DMS 273 (cell line): ENCODE measurements at regions not wholly inside any gene's neighbourhood (a gene's known extent, or its start where the extent isn't known, plus 50 kb on each side); places are given as distances from the start of the nearest gene placed in this dataset.

Source experiments
- DNase-seq: peaks from one replicate; lab custom pipeline; 2025; ENCODE audit not compliant: unreplicated experiment; lab: John Stamatoyannopoulos, UW

DNA sequence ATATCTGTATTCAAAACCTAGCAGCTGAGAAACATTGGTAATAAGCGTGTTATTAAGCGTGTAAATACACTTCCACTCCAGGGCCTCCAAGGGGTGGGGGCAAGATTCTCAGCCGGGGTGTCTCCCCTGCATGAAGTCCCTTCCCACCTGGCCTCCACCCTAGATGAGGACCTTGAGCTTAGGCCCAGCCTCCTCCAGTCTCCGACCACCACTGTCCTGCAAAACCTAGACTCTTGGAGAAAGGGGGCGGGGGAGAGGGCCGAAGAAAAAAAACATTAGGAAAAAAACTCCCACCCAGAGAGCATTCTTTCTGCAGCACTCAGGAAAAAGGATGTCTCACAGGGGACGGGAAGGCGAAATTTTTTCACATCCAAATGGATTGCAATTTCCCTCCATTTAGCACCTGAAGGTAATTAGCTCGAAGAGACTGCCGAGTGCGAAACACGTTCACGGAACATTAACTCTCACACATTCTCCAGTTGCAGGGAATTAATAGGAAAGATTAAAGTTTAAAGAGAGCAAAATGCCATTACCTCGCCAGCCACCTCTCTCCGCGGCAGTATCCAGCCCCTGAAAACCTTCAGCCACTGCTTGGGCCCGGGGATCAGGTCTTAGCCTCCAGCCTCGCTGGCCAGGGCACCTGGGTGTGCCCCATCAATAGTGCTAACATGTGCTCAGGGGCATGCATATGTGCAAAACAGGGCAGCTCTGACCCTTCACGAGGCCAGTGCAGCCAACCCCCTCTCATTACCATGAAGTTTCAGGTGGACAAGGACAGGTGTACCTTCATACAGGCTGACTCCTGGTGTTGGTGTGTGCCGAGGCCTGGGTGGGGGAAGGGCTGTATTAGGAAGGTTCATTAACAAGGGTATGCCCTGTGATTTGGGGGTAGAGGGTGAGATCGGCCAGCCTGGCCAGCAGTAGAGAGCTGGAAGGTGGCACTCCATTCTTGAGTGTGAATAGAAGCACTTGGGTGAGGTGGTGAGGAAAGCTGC, 77.2 kb downstream of the HIF1AN start:
- DNase-seq, result no peak

DNA sequence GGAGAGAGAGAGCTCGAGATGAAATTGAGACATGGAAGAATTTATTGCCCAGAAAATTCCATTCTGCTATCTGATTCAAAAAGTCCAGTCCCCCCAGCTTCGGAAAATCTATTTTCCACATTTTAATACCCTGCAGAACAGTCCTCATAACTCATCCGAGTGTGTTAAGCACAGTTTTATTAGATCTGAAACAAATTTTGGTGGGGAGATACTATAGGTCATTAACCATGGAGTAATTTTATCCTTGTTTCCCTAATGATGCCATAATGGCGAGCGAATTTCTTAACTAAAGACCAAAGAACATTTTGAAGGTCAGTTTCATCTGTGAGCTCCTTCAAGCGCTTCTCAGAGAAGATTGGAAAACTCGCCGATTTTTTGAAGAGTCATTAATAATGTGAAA, 78.1 kb downstream of the HIF1AN start:
- no peak for DNase-seq

DNA sequence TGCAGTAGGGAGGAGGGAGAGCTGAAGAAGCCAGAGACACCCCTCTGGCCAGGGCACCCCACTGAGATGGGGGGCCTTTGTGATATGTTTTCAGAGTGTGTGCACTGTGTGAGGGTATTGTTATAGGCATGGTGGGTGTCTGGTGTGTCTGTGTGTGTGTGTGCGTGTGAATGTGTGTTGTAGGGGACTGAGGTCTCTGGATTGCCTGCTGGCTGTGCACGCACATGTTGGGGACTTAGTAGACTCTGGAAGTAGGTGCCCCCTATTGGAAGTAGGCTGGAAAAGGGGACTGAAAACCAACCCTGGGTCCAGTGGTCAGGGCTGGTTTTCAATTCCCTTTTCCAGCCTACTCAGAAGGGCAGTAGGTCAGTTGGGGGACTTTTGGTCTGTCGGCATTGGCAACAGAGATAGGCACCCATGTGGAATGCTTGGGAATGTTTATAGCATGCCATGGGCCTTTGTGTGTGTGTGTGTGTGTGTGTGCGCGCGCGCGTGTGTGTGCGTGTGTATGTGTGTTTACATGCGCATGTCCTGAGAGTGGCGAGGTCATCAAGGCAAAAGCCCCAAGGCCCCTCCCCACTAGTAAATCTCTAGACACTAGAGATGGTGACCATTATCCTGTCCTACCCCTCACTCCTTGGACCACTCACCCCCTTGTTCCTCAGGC, 78.8 kb downstream of the HIF1AN start:
- DNase-seq, result no peak

DNA sequence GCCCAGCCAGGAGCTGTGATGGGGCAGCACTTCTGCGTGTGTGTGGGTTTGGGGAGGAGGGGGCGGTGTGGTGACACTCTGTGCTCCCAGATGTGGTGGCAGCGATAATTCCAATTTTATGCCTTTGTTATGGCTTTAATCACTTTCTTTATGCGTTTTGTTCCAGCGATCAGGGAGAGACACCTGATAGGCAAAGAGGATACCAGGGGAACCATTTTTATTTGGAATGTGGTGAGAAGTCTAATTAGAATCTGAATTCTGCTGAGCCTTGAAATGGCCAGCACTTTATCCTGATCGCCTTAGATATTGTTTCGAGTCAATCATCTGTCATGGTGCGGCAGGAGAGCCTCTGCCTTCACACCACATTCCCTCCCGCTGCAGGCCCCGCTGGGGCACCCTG, 79.5 kb downstream of the HIF1AN start:
- no peak for DNase-seq

DNA sequence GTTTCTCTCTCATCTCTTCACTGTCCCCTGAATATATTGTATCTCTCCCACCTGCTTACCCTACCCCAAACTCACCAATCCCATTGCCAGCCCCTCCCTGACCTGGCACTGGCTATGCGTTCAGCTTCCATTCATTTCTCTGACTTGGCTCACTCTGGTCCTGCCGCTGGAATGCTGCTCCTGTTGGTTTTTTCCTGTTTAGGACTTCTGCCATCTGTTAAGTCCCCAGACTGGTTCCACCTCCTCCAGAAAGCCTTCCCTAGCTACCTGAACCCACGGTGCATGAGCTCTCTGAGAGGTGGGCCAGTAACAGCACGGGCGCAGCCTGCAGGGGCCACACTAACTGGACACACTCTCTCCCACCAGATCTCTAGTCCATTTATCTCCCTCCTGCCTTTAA, 80.2 kb downstream of the HIF1AN start:
- DNase-seq, result no peak

DNA sequence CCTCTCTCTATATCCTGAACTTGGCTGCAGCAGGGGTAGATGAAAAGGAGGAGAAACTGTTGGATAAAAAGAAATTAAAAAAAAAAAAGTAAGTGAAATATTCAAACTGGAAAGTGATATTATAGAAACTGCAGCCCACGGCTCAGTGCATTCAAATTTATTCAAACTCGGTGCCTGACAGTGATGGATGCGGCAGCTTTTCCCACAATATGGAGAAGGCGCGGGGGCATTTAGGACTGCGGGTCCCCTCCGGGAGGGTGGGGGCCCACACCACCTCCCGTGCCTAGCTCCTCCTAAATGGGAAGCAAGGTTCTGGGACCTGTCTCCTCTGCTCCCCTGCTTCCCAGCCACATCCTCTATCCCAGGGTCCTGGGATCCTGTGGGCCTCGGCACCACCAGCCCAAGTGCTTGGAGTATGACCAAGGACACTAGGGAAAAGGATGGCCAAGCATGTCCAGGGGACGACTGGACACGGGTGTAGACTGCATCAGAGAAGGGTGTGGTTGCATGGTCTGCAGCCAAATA, 82.4 kb downstream of the HIF1AN start:
- DNase-seq, result no peak

DNA sequence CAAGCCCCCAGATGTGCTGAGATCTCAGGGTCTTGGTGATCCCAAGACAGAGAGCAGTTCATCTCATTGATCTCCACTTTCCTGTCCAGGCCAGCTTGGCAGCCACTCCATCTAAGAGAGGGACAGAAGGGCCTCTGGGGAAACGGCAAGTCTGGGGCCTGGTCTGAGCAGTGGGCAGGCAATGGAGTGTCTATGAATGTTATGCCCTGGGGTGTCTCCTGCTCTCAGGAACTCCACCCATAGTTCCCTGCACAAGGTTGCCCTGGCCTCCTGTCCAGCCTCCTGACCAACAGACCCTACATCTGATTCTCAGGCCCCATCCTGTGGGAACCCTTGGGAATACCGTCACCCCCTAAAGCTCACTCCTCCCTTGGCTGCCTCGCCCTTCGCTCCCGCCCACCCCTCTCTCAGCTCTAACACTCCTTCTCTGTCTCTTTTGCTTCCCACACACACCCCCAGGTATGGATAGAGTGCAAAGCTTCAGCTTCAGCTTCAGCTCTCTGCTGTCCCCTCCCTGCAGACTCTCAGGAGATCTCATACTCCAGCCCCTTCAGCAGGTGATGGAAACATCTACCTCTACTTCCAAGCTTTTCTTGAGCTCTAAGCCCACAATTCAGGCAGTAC, 83.0 kb downstream of the HIF1AN start:
- DNase-seq, result no peak

DNA sequence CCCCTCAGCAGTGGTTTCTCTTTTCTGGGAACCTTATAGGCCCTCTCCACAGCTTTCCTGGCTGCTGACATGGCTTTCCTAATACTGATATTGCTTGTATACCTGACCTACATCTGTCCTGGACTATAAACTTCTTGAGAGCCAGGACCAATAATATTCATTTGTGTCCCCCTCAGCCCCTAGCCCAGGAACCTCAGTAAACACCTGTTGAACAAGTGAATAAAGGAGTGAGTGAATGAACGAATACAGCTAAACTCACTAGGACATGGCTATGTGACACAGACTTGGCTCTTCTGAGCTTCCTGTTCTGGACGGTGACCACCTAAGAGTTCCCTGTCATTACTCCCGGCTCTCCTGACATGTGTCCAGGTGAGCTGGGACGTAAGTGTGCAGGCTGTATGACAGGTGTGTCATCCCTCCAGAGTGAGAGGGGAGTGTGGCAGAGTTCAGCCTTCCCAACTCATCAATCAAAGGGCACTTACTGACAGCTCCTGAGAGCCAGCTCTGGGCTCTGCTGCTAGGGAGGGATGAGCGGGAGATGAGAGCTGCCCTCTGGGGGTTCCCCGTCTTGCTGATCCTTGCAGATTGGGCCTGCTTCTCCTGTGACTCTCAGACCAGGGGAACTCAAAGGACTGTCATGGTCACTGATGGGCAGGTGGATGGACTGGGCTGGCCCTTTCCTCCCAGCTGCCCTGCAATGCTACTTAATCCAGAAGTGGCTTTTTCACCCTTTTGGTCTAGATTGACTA, 84.5 kb downstream of the HIF1AN start:
- DNase-seq, result no peak

DNA sequence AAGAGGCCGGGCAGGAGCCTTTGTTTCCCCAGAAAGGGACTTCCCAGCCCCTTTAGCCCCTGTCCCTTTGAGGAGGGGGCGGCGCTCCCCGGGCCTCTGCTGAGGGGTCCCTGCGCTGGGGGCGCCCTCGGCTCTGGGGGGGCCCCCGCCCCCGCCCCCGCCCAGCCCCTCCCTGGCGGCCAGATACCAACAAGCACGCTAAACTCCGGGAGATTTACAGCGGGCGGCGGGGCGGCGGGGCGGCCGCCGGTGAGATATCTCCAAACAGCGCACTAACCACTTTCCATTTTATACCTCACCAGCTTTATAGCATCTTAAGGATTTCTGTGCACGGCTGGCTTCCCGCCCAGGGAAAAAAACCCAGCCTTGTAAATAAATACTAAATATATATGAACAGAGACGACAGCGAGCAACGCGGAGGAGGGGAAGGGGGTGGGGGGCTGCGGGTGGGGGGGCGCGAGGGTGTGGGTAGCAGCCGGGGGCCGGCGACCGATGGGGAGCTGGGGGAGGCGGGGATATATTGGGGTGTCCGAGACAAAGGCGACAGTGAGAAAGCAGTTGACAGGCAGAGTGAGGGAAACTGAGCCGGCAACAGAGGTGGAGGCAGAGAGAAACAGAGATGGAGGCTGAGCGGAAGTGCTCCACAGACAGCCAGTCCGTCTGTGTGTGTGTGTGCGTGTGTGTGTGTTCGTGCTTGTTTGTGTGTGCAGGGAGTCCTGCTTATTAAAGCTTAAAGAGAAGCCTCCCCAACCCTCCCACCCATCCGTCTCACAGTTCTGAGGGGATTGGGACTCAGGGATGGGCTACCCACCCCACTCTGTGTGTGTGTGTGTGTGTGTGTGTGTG, 85.8 kb downstream of the HIF1AN start:
- DNase-seq, result no peak

DNA sequence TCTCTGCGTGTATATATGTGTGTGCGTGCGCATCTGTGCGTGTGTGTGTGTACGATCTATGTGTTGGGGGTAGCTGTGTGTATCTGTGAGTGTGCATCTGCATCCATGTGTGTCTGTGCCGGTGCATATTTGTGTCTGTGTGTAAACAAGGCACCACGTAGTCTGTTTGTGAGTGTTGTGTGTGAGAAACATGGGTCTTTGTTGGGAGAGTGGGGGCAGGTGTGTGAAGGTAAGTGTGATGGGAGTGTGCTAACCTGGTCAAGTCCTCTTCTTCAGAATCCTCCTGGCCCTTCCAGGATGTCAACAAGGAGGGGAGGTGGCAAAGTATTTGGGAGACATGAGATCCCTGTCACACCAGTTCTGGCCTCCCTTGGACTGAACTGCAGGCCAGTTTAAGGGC, 87.2 kb downstream of the HIF1AN start:
- DNase-seq, result no peak

DNA sequence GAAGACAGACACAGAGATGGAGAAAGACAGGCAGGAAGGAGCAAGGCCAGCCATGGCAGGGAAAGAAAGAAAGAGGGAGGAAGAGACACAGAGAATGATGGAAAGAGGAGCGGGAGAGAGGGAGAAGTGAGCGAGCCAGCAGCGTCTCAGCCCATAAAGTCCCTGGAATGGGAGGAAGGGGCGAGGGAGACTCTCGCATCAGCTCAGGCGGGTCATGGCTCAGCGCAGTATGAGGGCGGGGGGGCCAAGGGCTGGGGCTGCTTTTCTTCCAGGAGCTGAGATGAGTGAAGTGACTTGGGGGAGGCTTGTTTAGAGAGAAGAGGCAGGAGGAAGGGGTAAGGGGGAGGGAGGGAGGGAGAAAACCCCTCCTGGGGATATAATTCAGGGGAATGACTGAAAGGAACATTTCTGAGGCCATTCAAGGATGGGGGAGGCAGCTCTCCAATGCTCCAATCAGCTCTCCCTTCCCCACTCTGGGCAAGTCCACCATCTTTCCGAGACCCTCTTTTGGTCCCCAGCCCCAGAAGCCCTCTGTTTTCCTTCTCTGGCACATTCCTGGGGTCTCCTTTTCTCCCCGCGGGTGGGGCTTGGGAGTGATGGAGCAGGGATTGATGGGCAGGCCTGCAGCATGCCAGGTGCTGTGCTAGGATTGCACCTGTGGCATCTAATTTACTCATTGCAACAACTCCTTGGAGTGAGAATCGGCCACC, 87.9 kb downstream of the HIF1AN start:
- DNase-seq, result no peak

DNA sequence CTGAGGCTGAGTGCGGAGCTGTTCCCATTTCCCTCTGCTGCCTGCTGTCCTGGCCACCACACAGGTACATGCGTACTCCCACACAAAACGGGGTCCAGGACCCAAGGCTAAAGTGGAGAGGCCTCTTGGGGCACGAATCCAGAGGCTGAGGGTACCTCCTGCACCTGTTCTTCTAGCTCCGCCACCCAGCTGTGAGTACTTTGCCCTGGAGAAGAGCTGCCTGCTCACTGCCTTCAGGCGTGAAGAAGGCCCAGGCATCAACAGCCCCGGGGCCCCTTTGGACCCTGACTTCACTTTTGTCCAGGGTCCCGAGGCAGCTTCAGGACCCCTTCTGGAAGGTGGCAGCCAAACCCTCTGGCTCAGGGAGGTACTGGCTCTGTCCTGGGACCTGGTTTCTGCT, 88.6 kb downstream of the HIF1AN start:
- DNase-seq, result no peak

DNA sequence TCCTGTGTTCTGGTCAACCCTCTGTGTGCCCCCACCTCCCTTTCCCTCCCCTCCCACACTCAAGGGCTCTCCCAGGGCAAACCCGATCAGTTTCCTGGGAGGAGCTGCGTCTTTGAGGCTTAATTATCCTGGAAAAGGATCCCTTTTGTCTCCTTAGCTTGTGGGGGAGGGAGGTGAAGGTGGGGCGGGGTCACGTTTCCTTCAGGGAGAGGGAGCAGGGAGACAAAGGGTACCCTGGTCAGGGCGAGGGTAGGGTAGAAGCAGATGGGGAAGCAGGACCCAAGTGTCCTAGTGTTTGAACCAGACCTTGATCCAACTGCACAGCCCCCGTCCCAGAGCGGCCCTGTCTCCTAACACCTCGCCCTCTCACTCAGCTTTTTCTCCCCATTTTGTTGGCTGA, 90.1 kb downstream of the HIF1AN start:
- DNase-seq, result no peak

DNA sequence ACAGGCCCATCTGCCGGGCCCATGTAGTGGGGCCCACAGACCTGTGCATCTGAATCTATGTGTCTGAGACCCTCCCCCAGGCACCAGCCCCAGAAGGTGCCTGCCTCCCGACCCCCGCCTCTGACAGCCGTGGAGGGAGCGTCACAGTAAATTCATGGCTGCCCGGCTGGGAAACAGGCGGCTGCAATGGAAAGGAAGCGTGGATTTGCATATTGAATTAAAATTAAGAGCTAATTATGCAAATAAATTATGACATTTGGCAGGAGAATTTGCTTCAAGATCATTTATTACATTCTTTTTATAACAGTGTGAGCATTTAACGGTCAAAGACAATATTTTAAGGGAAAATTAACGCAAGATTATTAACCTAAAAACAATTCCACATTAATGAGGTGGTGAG, 92.3 kb downstream of the HIF1AN start:
- no peak for DNase-seq

DNA sequence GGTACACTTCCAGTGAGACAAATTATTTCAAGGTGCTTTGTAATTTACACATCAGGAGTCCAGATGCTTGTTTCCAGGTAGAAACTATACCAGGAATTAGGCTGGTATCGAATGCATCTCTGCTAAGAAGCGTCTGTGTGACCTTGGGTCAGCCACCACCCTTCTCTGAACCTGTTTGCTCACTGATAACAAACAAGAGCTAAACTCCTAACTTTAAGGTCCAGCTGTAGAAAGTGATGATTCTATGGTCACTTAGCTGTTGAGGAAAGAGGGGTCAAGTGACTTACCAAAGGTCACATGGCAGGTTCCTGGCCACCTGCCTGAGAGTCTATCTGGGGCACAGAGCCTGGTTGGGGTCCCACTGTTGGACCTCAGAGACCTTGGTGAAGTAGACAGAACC, 95.4 kb downstream of the HIF1AN start:
- DNase-seq, result no peak

DNA sequence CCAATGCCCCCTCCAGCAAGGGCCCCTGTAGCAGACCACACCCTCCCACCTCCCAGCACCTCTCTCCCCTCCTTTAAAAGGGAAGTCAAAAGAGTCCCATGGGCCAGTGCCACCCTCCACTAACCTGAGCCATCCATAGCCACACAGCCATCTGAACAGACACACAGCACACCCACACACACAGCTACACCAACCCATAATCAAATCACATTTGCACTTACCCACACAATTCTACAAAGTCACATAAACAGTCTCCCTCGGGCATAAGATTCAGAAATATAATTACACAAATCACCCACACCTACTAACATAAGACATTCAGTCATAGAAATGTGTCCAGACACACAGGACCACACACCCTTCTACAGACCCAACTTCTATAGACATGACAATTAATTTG, 96.3 kb downstream of the HIF1AN start:
- DNase-seq, result no peak

DNA sequence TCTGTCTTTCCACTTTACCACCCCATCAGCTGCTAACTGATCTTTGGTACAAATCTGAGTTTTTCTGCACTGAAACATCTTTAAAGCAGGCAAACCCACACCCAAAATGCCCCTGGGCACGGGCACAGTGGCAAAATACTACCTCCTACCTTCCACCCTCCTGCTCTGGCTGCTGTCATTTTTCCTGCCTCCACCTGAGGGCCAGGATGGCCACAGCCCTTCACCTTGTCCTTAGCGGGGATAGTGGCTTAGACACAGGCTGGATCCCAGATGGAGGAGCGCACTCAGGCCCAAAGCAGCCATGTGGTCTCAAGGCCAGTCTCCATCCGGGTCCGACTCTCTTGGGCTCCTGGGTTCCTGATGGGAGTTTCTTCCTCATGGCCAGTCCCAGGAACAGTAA, 98.3 kb downstream of the HIF1AN start:
- no peak for DNase-seq

DNA sequence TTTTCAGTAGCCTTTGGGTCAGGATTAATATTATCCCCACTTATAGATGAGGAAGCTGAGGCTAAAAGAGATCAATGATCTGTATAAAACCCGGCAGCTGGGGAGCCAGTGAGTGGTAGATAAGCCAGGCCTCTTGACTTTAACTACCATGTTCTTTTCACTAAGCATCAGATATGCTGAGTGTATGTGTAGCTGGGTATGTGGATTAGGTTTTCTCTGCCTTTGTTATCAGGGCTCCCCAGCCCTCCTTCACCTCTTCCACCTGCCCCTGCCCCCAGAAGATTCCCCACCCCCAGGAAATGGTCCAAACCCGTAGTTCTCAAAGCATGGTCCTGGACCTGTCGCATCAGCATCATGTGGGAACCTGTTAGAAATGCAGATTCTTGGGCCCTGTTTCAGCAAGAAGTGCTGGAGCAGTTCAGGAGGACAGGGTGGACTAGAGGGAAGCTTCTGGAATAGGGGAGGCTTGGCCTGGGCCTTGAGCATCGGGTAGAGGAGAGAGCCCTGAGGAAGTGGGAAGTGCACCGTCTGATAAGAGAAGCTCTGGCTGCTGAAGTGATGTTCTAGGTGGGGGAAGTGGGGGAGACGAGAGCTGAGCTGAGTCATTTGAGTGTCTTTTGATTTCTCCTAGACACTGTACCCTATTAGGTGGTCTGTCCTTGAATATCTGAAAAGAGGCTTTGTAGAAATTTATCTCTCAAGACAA, 101.3 kb downstream of the HIF1AN start:
- DNase-seq, result no peak

DNA sequence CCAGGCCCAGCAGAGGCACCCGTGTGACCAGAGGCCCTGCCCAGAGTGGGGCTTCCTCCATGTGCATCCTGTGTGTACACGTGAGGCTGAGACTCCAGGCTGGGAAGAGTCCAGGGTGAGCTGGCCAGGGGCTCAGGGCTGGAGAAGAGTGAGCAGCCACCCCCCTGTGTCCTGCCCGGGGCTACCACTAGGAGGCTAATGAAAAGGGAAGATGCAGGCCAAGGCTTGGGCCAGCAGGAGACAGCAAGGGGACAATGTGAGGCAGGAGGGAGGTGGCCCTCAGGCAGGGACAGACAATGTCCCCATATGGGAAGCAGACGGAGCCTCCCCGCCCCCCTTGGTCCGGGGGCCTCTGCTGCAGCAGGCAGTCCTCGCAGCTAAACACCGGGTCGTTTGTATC, 102.0 kb downstream of the HIF1AN start:
- peak; percentile 37 for DNase-seq
